ENCODE measurements at regions not wholly inside any gene's neighbourhood (a gene's known extent, or its start where the extent isn't known, plus 50 kb on each side); places are given as distances from the start of the nearest gene placed in this dataset.

- FAIRE-seq (no peak), DNase-seq (ENCODE audit: low spot score) (no peak), ATAC-seq (no peak)
- Histone ChIP-seq H3K9me3 (ENCODE audit: low read length) (no peaks in the 10 kb centered on the region), H3K4me2 (ENCODE audit: low read depth, low read length) (no peak overlapping the region), H4K20me1 (ENCODE audit: insufficient read depth, low read length) (no peaks in the 10 kb centered on the region), H3K27me3 (ENCODE audit: control insufficient read depth in 1 of 2, insufficient read depth in 2 of 2, low read length in 2 of 2) (no peaks in the 10 kb centered on the region), H3K4me3 (replicated peaks in 1 of 3; ENCODE audit: insufficient read depth in 1 of 3, low read depth in 2 of 3, low read length in 3 of 3) (no peak overlapping the region), H3K4me1 (ENCODE audit: insufficient read depth, low read length) (no peaks in the 10 kb centered on the region), H3K36me3 (replicated peaks in 1 of 2; ENCODE audit: control insufficient read depth in 1 of 2, insufficient read depth in 2 of 2, low read length in 2 of 2) (no peaks in the 10 kb centered on the region), H2AFZ (ENCODE audit: low read length) (no peak overlapping the region), H3K27ac (ENCODE audit: extremely low read length, insufficient read depth, low read length) (no peak overlapping the region), H3K79me2 (ENCODE audit: insufficient read depth, low read length) (no peaks in the 10 kb centered on the region), H3K9ac (ENCODE audit: insufficient read depth, low read depth, low read length) (no peak overlapping the region)
- intact Hi-C loops (cut with micrococcal nuclease; ENCODE audit: unreplicated experiment), result no loop called here
- 18% methylated on average over 4 of the region's 4 CpGs for WGBS (ENCODE audit: low lambda C conversion rate)
- CTCF ChIA-PET (ENCODE audit: low intra/inter-chr PET ratio, low total read pairs), result no interaction called here
- in situ Hi-C loops (cut with HindIII; ENCODE audit: extremely low pct_ligation_motif_present, low pct_unique_long_range_greater_than_20kb), result no loop called here
- BruUV-seq (replicated peaks), result no TSS peak
- TF ChIP-seq ZNF644 (CRISPR knock-in tag; IDR thresholded peaks at IDR 0.05; ENCODE audit: low read depth), result no peak
- TF ChIP-seq ZNF691 (CRISPR knock-in tag; IDR thresholded peaks at IDR 0.05; ENCODE audit: borderline replicate concordance, low read depth), result no peak
- no peak for TF ChIP-seq ZNF513 (CRISPR knock-in tag; conservative IDR thresholded peaks at IDR 0.05)
- no peak for TF ChIP-seq KDM5B (CRISPR knock-in tag; IDR thresholded peaks at IDR 0.05; ENCODE audit: borderline replicate concordance)
- TF ChIP-seq WIZ (CRISPR knock-in tag; IDR thresholded peaks at IDR 0.05), result no peak
- POLR2A ChIA-PET, result no interaction called here
These were observed 399.0 kb upstream of the KCNMB2 start for GRCh38 chr3:178137206-178137605.

- no peak overlapping the region for H3K4me2 ChIP-seq (ENCODE audit: low read depth, low read length)
- H3K4me3 ChIP-seq (replicated peaks in 1 of 3; ENCODE audit: insufficient read depth in 1 of 3, low read depth in 2 of 3, low read length in 3 of 3), result no peak overlapping the region
- no peak overlapping the region for H3K27ac ChIP-seq (ENCODE audit: extremely low read length, insufficient read depth, low read length)
- in situ Hi-C loops (cut with HindIII; ENCODE audit: extremely low pct_ligation_motif_present, low pct_unique_long_range_greater_than_20kb), result no loop called here
- POLR2A ChIA-PET, result no interaction called here
- no peaks in the 10 kb centered on the region for H3K79me2 ChIP-seq (ENCODE audit: insufficient read depth, low read length)
- ATAC-seq (no peak), FAIRE-seq (no peak), DNase-seq (ENCODE audit: low spot score) (no peak)
- H4K20me1 ChIP-seq (ENCODE audit: insufficient read depth, low read length), result no peaks in the 10 kb centered on the region
- H3K27me3 ChIP-seq (ENCODE audit: control insufficient read depth in 1 of 2, insufficient read depth in 2 of 2, low read length in 2 of 2), result no peaks in the 10 kb centered on the region
- H3K4me1 ChIP-seq (ENCODE audit: insufficient read depth, low read length), result no peaks in the 10 kb centered on the region
- no TSS peak for BruUV-seq (replicated peaks)
- H2AFZ ChIP-seq (ENCODE audit: low read length), result no peak overlapping the region
- no peak overlapping the region for H3K9ac ChIP-seq (ENCODE audit: insufficient read depth, low read depth, low read length)
- intact Hi-C loops (cut with micrococcal nuclease; ENCODE audit: unreplicated experiment), result no loop called here
- 54% methylated on average over 3 of the region's 3 CpGs for WGBS (ENCODE audit: low lambda C conversion rate)
- CTCF ChIA-PET (ENCODE audit: low intra/inter-chr PET ratio, low total read pairs), result no interaction called here
- no peaks in the 10 kb centered on the region for H3K9me3 ChIP-seq (ENCODE audit: low read length)
- no peaks in the 10 kb centered on the region for H3K36me3 ChIP-seq (replicated peaks in 1 of 2; ENCODE audit: control insufficient read depth in 1 of 2, insufficient read depth in 2 of 2, low read length in 2 of 2)
- TF ChIP-seq NFE2 (CRISPR knock-in tag; IDR thresholded peaks at IDR 0.05) (no peak), ZNF362 (CRISPR knock-in tag; IDR thresholded peaks at IDR 0.05; ENCODE audit: borderline replicate concordance) (no peak), PTBP1 (IDR thresholded peaks at IDR 0.05; ENCODE audit: low read depth, low read length, poor library complexity, severe bottlenecking) (no peak), ARNT2 (CRISPR knock-in tag; IDR thresholded peaks at IDR 0.05; ENCODE audit: low read depth) (no peak), YEATS4 (CRISPR knock-in tag; IDR thresholded peaks at IDR 0.05; ENCODE audit: borderline replicate concordance) (no peak), ZNF670 (CRISPR knock-in tag; IDR thresholded peaks at IDR 0.05; ENCODE audit: borderline replicate concordance) (no peak), ZNF503 (CRISPR knock-in tag; IDR thresholded peaks at IDR 0.05) (no peak), E2F5 (CRISPR knock-in tag; conservative IDR thresholded peaks at IDR 0.05) (no peak)
These were observed 398.4 kb upstream of the KCNMB2 start for GRCh38 chr3:178137831-178138230.
